DND-41 (cell line): ENCODE measurements at regions not wholly inside any gene's neighbourhood (a gene's known extent, or its start where the extent isn't known, plus 50 kb on each side); places are given as distances from the start of the nearest gene placed in this dataset.

Source experiments
- ATAC-seq: fragments of 200-7000 bp; cut with Tn5 transposase; 3 replicates; pipeline ENCODE4 v1.9.1; 2021; ENCODE audit warnings: low read depth; ENCODE audit not compliant: insufficient read depth
- DNase-seq: peaks from one replicate; pipeline ENCODE4 v3.0.0-alpha.2; 2020
- H2AFZ ChIP-seq: 2 replicates; pipeline ENCODE4 v1.6.0; 2012; ENCODE audit warnings: low read depth, low read length
- H3K27ac ChIP-seq: 2 replicates; pipeline ENCODE4 v1.5.1; 2012; ENCODE audit warnings: low read length, inconsistent platforms
- H3K27me3 ChIP-seq: fragments of 200-600 bp; sonication (generic); 2 replicates; pipeline ENCODE4 v1.6.0; 2012; ENCODE audit warnings: low read length, mild to moderate bottlenecking, inconsistent platforms; ENCODE audit not compliant: insufficient read depth, poor library complexity
- H3K36me3 ChIP-seq: 2 replicates; pipeline ENCODE4 v1.5.1; 2012; ENCODE audit warnings: low read length, inconsistent platforms; ENCODE audit not compliant: insufficient read depth
- H3K4me1 ChIP-seq: 2 replicates; pipeline ENCODE4 v1.5.1; 2012; ENCODE audit warnings: mild to moderate bottlenecking, low read length; ENCODE audit not compliant: insufficient read depth
- H3K4me2 ChIP-seq: 2 replicates; pipeline ENCODE4 v1.6.0; 2012; ENCODE audit warnings: mild to moderate bottlenecking, moderate library complexity, low read length, inconsistent platforms; ENCODE audit not compliant: insufficient read depth
- H3K4me3 ChIP-seq, 2 experiments: fragments of 200-600 bp in 1 of 2; shearing (Covaris generic) in 1 of 2; 2 replicates each; pipeline ENCODE4 v1.5.1; 2012 to 2016; ENCODE audit warnings: inconsistent platforms in 2 of 2, low read length in 2 of 2, mild to moderate bottlenecking in 2 of 2, low read depth in 1 of 2, moderate library complexity in 1 of 2
- H3K79me2 ChIP-seq: 2 replicates; pipeline ENCODE4 v1.6.0; 2012; ENCODE audit warnings: low read length, inconsistent platforms; ENCODE audit not compliant: insufficient read depth
- H3K9ac ChIP-seq: 2 replicates; pipeline ENCODE4 v1.6.0; 2012; ENCODE audit warnings: low read depth, mild to moderate bottlenecking, inconsistent platforms, low read length, moderate library complexity
- H3K9me3 ChIP-seq: 2 replicates; pipeline ENCODE4 v1.5.1; 2012; ENCODE audit warnings: low read length, moderate library complexity, mild to moderate bottlenecking, inconsistent platforms; ENCODE audit not compliant: insufficient read depth, severe bottlenecking
- H4K20me1 ChIP-seq: 2 replicates; pipeline ENCODE4 v1.6.0; 2012; ENCODE audit warnings: low read length; ENCODE audit not compliant: insufficient read depth
- CTCF ChIP-seq: IDR thresholded peaks from 2 replicates; pipeline ENCODE4 v1.5.1; 2012; ENCODE audit warnings: borderline replicate concordance, low read length, moderate library complexity, mild to moderate bottlenecking; ENCODE audit not compliant: poor library complexity, severe bottlenecking; ENCODE audit errors: extremely low read depth
- EZH2 ChIP-seq: IDR thresholded peaks from 3 replicates; pipeline ENCODE4 v1.6.1; 2012; ENCODE audit warnings: borderline replicate concordance, low read depth, mild to moderate bottlenecking, moderate library complexity, low read length, inconsistent platforms; ENCODE audit not compliant: severe bottlenecking

GRCh38 chr9:27750566-27750965, 177.3 kb upstream of the C9orf72 start:
- TF ChIP-seq EZH2 (no peak), CTCF (no peak)
- Histone ChIP-seq H3K9me3 (no peaks in the 10 kb centered on the region), H3K4me3 (no peak overlapping the region), H3K27me3 (no peaks in the 10 kb centered on the region), H3K36me3 (no peaks in the 10 kb centered on the region), H2AFZ (no peak overlapping the region), H3K4me1 (no peaks in the 10 kb centered on the region), H4K20me1 (no peaks in the 10 kb centered on the region), H3K4me2 (no peak overlapping the region), H3K27ac (no peak overlapping the region), H3K79me2 (no peaks in the 10 kb centered on the region), H3K9ac (no peak overlapping the region)
- no peak for ATAC-seq
- DNase-seq, result no peak

GRCh38 chr9:27752069-27752468, 178.8 kb upstream of the C9orf72 start:
- no peaks in the 10 kb centered on the region for H3K27me3 ChIP-seq
- H3K36me3 ChIP-seq, result no peaks in the 10 kb centered on the region
- H2AFZ ChIP-seq, result no peak overlapping the region
- no peak overlapping the region for H3K4me2 ChIP-seq
- no peaks in the 10 kb centered on the region for H4K20me1 ChIP-seq
- no peak overlapping the region for H3K9ac ChIP-seq
- no peaks in the 10 kb centered on the region for H3K9me3 ChIP-seq
- no peak for DNase-seq
- TF ChIP-seq EZH2 (no peak), CTCF (no peak)
- H3K4me1 ChIP-seq, result no peaks in the 10 kb centered on the region
- no peaks in the 10 kb centered on the region for H3K79me2 ChIP-seq
- H3K27ac ChIP-seq, result no peak overlapping the region
- ATAC-seq, result no peak
- H3K4me3 ChIP-seq, result no peak overlapping the region

- Histone ChIP-seq H3K9ac (no peak overlapping the region), H2AFZ (no peak overlapping the region), H3K27ac (no peak overlapping the region), H3K9me3 (no peaks in the 10 kb centered on the region), H3K4me1 (no peaks in the 10 kb centered on the region), H4K20me1 (no peaks in the 10 kb centered on the region), H3K36me3 (no peaks in the 10 kb centered on the region), H3K27me3 (no peaks in the 10 kb centered on the region), H3K79me2 (no peaks in the 10 kb centered on the region), H3K4me3 (no peak overlapping the region), H3K4me2 (no peak overlapping the region)
- DNase-seq, result no peak
- no peak for ATAC-seq
- TF ChIP-seq CTCF (no peak), EZH2 (no peak)
These were observed 182.6 kb upstream of the C9orf72 start for GRCh38 chr9:27755846-27756245.

- H2AFZ ChIP-seq, result no peak overlapping the region
- H3K4me3 ChIP-seq, result no peak overlapping the region
- no peaks in the 10 kb centered on the region for H3K27me3 ChIP-seq
- no peak for TF ChIP-seq EZH2
- TF ChIP-seq CTCF, result no peak
- no peaks in the 10 kb centered on the region for H3K79me2 ChIP-seq
- DNase-seq (no peak), ATAC-seq (no peak)
- H3K9ac ChIP-seq, result no peak overlapping the region
- no peaks in the 10 kb centered on the region for H3K9me3 ChIP-seq
- H3K4me2 ChIP-seq, result no peak overlapping the region
- no peaks in the 10 kb centered on the region for H3K36me3 ChIP-seq
- H4K20me1 ChIP-seq, result no peaks in the 10 kb centered on the region
- H3K4me1 ChIP-seq, result no peaks in the 10 kb centered on the region
- H3K27ac ChIP-seq, result no peak overlapping the region
These were observed 183.1 kb upstream of the C9orf72 start for GRCh38 chr9:27756418-27756817.
